Vagina (tissue), 2 donors: ENCODE measurements at regions not wholly inside any gene's neighbourhood (a gene's known extent, or its start where the extent isn't known, plus 50 kb on each side); places are given as distances from the start of the nearest gene placed in this dataset.

Source experiments
- CTCF ChIP-seq, 3 experiments: fragments of 450-650 bp in 2 of 3; fragments of 200-600 bp in 1 of 3; sonication (generic) in 1 of 3; IDR thresholded peaks; one replicate each; pipeline ENCODE4 v1.5.1; 2017 to 2019; ENCODE audit warnings: antibody characterized with exemption in 3 of 3, mild to moderate bottlenecking in 2 of 3, moderate library complexity in 2 of 3
- POLR2A ChIP-seq, 2 donors: fragments of 450-650 bp; IDR thresholded peaks; one replicate each; pipeline ENCODE4 v1.6.1; 2017; ENCODE audit warnings: antibody characterized with exemption in 2 of 2, mild to moderate bottlenecking in 2 of 2, moderate library complexity in 2 of 2
- POLR2AphosphoS5 ChIP-seq, 2 donors: sonication (generic); formaldehyde crosslinking; IDR thresholded peaks; one replicate each; pipeline ENCODE4 v1.9.0; 2017; ENCODE audit warnings: antibody characterized with exemption in 2 of 2, mild to moderate bottlenecking in 2 of 2, low read depth in 1 of 2; ENCODE audit not compliant: insufficient read depth in 1 of 2

GRCh38 chr1:194295685-194296084, 1109.3 kb upstream of the B3GALT2 start:
- peak in 1 of 3 experiments; percentile 4 for TF ChIP-seq CTCF (IDR thresholded peaks at IDR 0.05)
- TF ChIP-seq POLR2AphosphoS5 (IDR thresholded peaks at IDR 0.05; ENCODE audit: insufficient read depth in 1 of 2, low read depth in 1 of 2), result no peak
- no peak for TF ChIP-seq POLR2A (IDR thresholded peaks at IDR 0.05)
